HFFc6 (cell line): ENCODE measurements at regions not wholly inside any gene's neighbourhood (a gene's known extent, or its start where the extent isn't known, plus 50 kb on each side); places are given as distances from the start of the nearest gene placed in this dataset.

Source experiments
- DNase-seq: peaks from one replicate; pipeline ENCODE4 v3.0.0-alpha.2; 2018
- H3K27ac Mint-ChIP-seq: 2 replicates; pipeline ENCODE4 v1.8.0; 2020; ENCODE audit warnings: mild to moderate bottlenecking, mixed read lengths
- H3K27me3 Mint-ChIP-seq: 2 replicates; pipeline ENCODE4 v1.8.0; 2021; ENCODE audit warnings: mild to moderate bottlenecking, moderate library complexity, mixed read lengths; ENCODE audit not compliant: insufficient read depth
- H3K36me3 Mint-ChIP-seq: 2 replicates; pipeline ENCODE4 v1.8.0; 2021; ENCODE audit warnings: low read depth, mixed read lengths
- H3K4me1 Mint-ChIP-seq: 2 replicates; pipeline ENCODE4 v1.8.0; 2020; ENCODE audit warnings: low read depth, mixed read lengths
- H3K4me3 Mint-ChIP-seq: 2 replicates; pipeline ENCODE4 v1.8.0; 2020; ENCODE audit warnings: mild to moderate bottlenecking, moderate library complexity, mixed read lengths
- H3K9me3 Mint-ChIP-seq: 2 replicates; pipeline ENCODE4 v1.8.0; 2020; ENCODE audit warnings: mild to moderate bottlenecking, mixed read lengths
- CTCF ChIP-seq: fragments of 200-600 bp; sonication (generic); IDR thresholded peaks from 2 replicates; pipeline ENCODE4 v1.5.0; 2021; ENCODE audit warnings: antibody characterized with exemption, mild to moderate bottlenecking

- Mint-ChIP-seq H3K9me3 (peaks cover 15% of the 10 kb centered on the region), H3K4me1 (no peaks in the 10 kb centered on the region)
These were observed 295.4 kb downstream of the PTTG2 start for GRCh38 chr4:38255572-38255971.

GRCh38 chr4:38266616-38267015, 306.4 kb downstream of the PTTG2 start:
- TF ChIP-seq CTCF: no peak
- Mint-ChIP-seq H3K4me1 (peaks cover 8% of the 10 kb centered on the region), H3K9me3 (no peaks in the 10 kb centered on the region), H3K27ac (no peak overlapping the region), H3K36me3 (no peaks in the 10 kb centered on the region), H3K4me3 (no peak overlapping the region), H3K27me3 (peaks cover 14% of the 10 kb centered on the region)
- DNase-seq: peak; percentile 56

More at GRCh38 chr4:38255572-38255971, 295.4 kb downstream of the PTTG2 start:
- peaks cover 12% of the 10 kb centered on the region for H3K36me3 Mint-ChIP-seq
- no peak for DNase-seq
- H3K4me3 Mint-ChIP-seq: no peak overlapping the region
- H3K27me3 Mint-ChIP-seq: peaks cover 9% of the 10 kb centered on the region; the same call in 1 of the 2 replicates
- no peak overlapping the region for H3K27ac Mint-ChIP-seq
- TF ChIP-seq CTCF: no peak

GRCh38 chr4:38268108-38268820, 308.1 kb downstream of the PTTG2 start:
- no peaks in the 10 kb centered on the region for H3K9me3 Mint-ChIP-seq
- no peak for DNase-seq
- H3K4me3 Mint-ChIP-seq: no peak overlapping the region

GRCh38 chr4:38268837-38269236, 308.6 kb downstream of the PTTG2 start:
- H3K27me3 Mint-ChIP-seq: peaks cover 13% of the 10 kb centered on the region
- no peak for DNase-seq
- H3K4me3 Mint-ChIP-seq: no peak overlapping the region
- H3K27ac Mint-ChIP-seq: no peak overlapping the region
- no peaks in the 10 kb centered on the region for H3K36me3 Mint-ChIP-seq
- H3K4me1 Mint-ChIP-seq: peaks cover 8% of the 10 kb centered on the region
- TF ChIP-seq CTCF: no peak
- H3K9me3 Mint-ChIP-seq: no peaks in the 10 kb centered on the region

More at GRCh38 chr4:38268108-38268820, 308.1 kb downstream of the PTTG2 start:
- Mint-ChIP-seq H3K36me3 (no peaks in the 10 kb centered on the region), H3K27ac (no peak overlapping the region), H3K27me3 (peaks cover 13% of the 10 kb centered on the region), H3K4me1 (peaks cover 8% of the 10 kb centered on the region)
- TF ChIP-seq CTCF: no peak

- Mint-ChIP-seq H3K27me3 (peaks cover 12% of the 10 kb centered on the region), H3K4me3 (no peak overlapping the region), H3K9me3 (no peaks in the 10 kb centered on the region), H3K27ac (no peak overlapping the region), H3K4me1 (no peaks in the 10 kb centered on the region), H3K36me3 (no peaks in the 10 kb centered on the region)
- no peak for TF ChIP-seq CTCF
- DNase-seq: no peak
These were observed 313.2 kb downstream of the PTTG2 start for GRCh38 chr4:38273407-38273806.
